NB4 (cell line): ENCODE measurements at regions not wholly inside any gene's neighbourhood (a gene's known extent, or its start where the extent isn't known, plus 50 kb on each side); places are given as distances from the start of the nearest gene placed in this dataset.

Experiments used
- DNase-seq: peaks from one replicate; pipeline ENCODE4 v3.0.0; 2010; ENCODE audit warnings: low read depth
- H3K4me3 ChIP-seq: one replicate; pipeline ENCODE4 v1.5.1; 2011; ENCODE audit warnings: mild to moderate bottlenecking, low read depth, low read length, moderate library complexity
- MYC ChIP-seq: IDR thresholded peaks from 2 replicates; pipeline ENCODE4 v1.6.1; 2011; ENCODE audit warnings: low read depth, low read length
- POLR2A ChIP-seq: IDR thresholded peaks from 2 replicates; pipeline ENCODE4 v1.6.1; 2011; ENCODE audit warnings: mild to moderate bottlenecking; ENCODE audit not compliant: insufficient read length; ENCODE audit errors: extremely low read depth
- TF ChIP-seq, protein P1 (sequence below): IDR thresholded peaks from 2 replicates; pipeline ENCODE4 v1.6.1; 2011; ENCODE audit warnings: low read depth, low read length
- TF ChIP-seq, protein P2 (sequence below): IDR thresholded peaks from one replicate; pipeline ENCODE4 v1.5.1; 2012; ENCODE audit warnings: low read depth, low read length

GRCh38 chr6:93731306-93731705 lies 311.9 kb upstream of the EPHA7 start:
- no peak overlapping the region for H3K4me3 ChIP-seq
- DNase-seq = no peak
- TF ChIP-seq POLR2A (no peak), MYC (no peak)
- TF ChIP-seq, protein P1, sequence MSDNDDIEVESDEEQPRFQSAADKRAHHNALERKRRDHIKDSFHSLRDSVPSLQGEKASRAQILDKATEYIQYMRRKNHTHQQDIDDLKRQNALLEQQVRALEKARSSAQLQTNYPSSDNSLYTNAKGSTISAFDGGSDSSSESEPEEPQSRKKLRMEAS = no peak
- TF ChIP-seq, protein P2, sequence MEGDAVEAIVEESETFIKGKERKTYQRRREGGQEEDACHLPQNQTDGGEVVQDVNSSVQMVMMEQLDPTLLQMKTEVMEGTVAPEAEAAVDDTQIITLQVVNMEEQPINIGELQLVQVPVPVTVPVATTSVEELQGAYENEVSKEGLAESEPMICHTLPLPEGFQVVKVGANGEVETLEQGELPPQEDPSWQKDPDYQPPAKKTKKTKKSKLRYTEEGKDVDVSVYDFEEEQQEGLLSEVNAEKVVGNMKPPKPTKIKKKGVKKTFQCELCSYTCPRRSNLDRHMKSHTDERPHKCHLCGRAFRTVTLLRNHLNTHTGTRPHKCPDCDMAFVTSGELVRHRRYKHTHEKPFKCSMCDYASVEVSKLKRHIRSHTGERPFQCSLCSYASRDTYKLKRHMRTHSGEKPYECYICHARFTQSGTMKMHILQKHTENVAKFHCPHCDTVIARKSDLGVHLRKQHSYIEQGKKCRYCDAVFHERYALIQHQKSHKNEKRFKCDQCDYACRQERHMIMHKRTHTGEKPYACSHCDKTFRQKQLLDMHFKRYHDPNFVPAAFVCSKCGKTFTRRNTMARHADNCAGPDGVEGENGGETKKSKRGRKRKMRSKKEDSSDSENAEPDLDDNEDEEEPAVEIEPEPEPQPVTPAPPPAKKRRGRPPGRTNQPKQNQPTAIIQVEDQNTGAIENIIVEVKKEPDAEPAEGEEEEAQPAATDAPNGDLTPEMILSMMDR = no peak

DNA sequence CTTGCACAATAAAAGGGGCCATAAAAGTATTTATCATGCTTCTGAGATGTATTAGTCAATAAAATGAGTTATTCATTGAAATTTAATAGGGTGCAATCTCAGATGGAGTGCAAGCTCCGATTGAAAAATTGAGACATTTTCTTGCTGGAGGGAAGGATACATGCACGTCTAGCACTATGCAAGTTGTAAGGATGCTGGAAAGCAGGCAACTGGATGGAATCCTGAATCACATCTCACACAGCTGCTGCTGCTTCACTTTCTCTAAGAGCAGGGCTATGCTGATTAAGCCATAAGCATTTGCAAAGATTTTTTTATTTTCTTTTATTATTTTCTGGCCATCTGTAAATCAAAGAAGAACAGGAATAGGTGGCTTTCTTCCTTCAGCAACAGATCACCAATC lies 308.8 kb upstream of the EPHA7 start:
- DNase-seq = no peak
- TF ChIP-seq, protein P1 = no peak
- TF ChIP-seq, protein P2 = no peak
- TF ChIP-seq POLR2A = no peak
- no peak for TF ChIP-seq MYC

GRCh38 chr6:93727447-93727846 lies 308.1 kb upstream of the EPHA7 start:
- no peak for DNase-seq
- H3K4me3 ChIP-seq = no peak overlapping the region
- TF ChIP-seq POLR2A = no peak
- TF ChIP-seq, protein P1 = no peak

More for the DNA sequence above, 308.8 kb upstream of the EPHA7 start:
- no peak overlapping the region for H3K4me3 ChIP-seq

GRCh38 chr6:93721386-93722048 lies 302.2 kb upstream of the EPHA7 start:
- DNase-seq = peak; percentile 33
- no peak overlapping the region for H3K4me3 ChIP-seq
- TF ChIP-seq MYC (no peak), POLR2A (no peak)
- TF ChIP-seq, protein P2 = peak; percentile 41
- TF ChIP-seq, protein P1 = no peak

DNA sequence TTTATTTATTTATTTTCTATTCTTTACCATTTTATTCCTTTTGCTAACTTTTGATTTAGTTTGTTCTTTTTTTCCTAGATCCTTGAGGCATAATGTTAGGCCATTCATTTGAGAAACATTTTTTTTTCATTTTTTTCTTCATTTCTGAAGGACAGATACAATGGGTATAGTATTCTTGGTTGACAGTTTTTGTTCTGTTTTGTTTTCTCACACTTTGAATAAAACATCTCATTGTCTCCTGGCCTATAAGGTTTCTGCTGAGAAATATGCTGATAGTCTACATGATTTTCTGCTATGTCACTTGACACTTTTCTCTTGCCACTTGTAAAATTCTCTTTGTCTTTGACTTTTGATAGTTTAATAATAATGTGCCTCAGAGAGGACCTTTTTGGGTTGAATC lies 294.6 kb upstream of the EPHA7 start:
- no peak for DNase-seq
- no peak overlapping the region for H3K4me3 ChIP-seq
- TF ChIP-seq MYC (no peak), POLR2A (no peak)
- TF ChIP-seq, protein P2 = no peak
- TF ChIP-seq, protein P1 = no peak

DNA sequence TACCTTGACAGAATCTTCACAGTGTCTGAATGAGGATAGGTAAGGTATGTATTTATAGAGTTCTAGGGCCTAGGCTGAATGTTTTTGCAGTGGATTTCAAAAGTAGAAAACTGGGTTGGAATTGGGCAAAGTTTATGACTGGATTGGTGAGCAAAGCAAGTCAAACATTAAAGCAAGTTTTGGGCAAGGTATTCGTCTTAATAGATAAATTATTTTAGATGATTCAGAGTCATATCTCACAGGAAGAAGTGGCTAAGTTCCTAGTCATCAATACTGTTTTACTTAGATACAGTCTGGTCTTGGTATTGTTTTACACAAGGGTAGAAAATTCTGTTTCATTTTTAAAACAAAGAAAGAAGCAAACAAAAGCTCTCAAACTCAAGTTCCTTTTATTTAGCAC lies 284.1 kb upstream of the EPHA7 start:
- no peak overlapping the region for H3K4me3 ChIP-seq
- DNase-seq = no peak
- TF ChIP-seq, protein P1 = no peak
- TF ChIP-seq MYC = no peak
- TF ChIP-seq, protein P2 = no peak
- TF ChIP-seq POLR2A = no peak
